Adrenal gland (tissue), 9 donors: ENCODE measurements at regions not wholly inside any gene's neighbourhood (a gene's known extent, or its start where the extent isn't known, plus 50 kb on each side); places are given as distances from the start of the nearest gene placed in this dataset.

Source experiments
- DNase-seq, 7 donors: peaks; one replicate each; pipeline ENCODE4 v3.0.0-alpha.2; 2019 to 2020
- H3K27ac ChIP-seq, 5 donors: fragments of 200-600 bp; sonication (generic) in 4 of 5; 1 replicate in 3 of 5; 2 replicates in 2 of 5; pipeline versions ENCODE4 v1.5.1 to v1.8.0; 2016 to 2020; ENCODE audit warnings: mild to moderate bottlenecking in 1 of 5
- H3K27me3 ChIP-seq: fragments of 200-600 bp; 2 replicates; pipeline ENCODE4 v1.8.0; 2021
- H3K36me3 ChIP-seq, 2 donors: fragments of 200-600 bp; replicated peaks in 1 of 2; 1 replicate in 1 of 2; 2 replicates in 1 of 2; pipeline versions ENCODE4 v1.5.1 to v1.8.0; 2018 to 2022
- H3K4me1 ChIP-seq, 2 donors: fragments of 200-600 bp; replicated peaks in 1 of 2; 1 replicate in 1 of 2; 2 replicates in 1 of 2; pipeline versions ENCODE4 v1.5.1 to v1.8.0; 2018 to 2021
- H3K4me3 ChIP-seq, 4 donors: fragments of 200-600 bp; sonication (generic) in 3 of 4; one replicate each; pipeline ENCODE4 v1.5.1; 2016 to 2018
- H3K9me3 ChIP-seq, 3 donors: fragments of 200-600 bp; sonication (generic) in 1 of 3; replicated peaks in 1 of 3; 1 replicate in 2 of 3; 2 replicates in 1 of 3; pipeline versions ENCODE4 v1.5.1 to v1.8.0; 2016 to 2021
- POLR2A ChIP-seq, 2 donors: fragments of 450-650 bp; IDR thresholded peaks; one replicate each; pipeline ENCODE4 v1.6.1; 2017; ENCODE audit warnings: antibody characterized with exemption in 2 of 2, mild to moderate bottlenecking in 2 of 2, moderate library complexity in 1 of 2
- WGBS, 4 donors: extraction: QIAGEN DNeasy Blood & Tissue Kit in 2 of 4; methylation state at CpG; one replicate each; pipeline versions ENCODE4 v1.1.5 to v1.1.7; 2013 to 2017; 5-methylcytosine and 5-hydroxymethylcytosine counted together
- intact Hi-C, 2 donors: fragments of 100-400 bp; cut with DNase I; formaldehyde crosslinking; loops; one replicate each; pipeline versions ENCODE4 v1.14.1 to v1.15.0; 2022 to 2023
- TF ChIP-seq, protein P1 (sequence below), 6 experiments: fragments of 450-650 bp in 4 of 6; fragments of 200-600 bp in 2 of 6; sonication (generic) in 1 of 6; IDR thresholded peaks; 1 replicate in 5 of 6; 2 replicates in 1 of 6; pipeline versions ENCODE4 v1.5.1 to v1.8.0; 2016 to 2021; ENCODE audit warnings: antibody characterized with exemption in 6 of 6, mild to moderate bottlenecking in 2 of 6, moderate library complexity in 1 of 6
- donor health status: healthy with polysubstance abuse.
- donor health status: Bipolar disorder and iron deficiency.
- donor health status: DM: yes; HTN: yes; CAD: no.
- donor health status: DM: no; HTN: no; CAD: no.
- donor health status: DM: no; HTN: no; CAD: no.

DNA sequence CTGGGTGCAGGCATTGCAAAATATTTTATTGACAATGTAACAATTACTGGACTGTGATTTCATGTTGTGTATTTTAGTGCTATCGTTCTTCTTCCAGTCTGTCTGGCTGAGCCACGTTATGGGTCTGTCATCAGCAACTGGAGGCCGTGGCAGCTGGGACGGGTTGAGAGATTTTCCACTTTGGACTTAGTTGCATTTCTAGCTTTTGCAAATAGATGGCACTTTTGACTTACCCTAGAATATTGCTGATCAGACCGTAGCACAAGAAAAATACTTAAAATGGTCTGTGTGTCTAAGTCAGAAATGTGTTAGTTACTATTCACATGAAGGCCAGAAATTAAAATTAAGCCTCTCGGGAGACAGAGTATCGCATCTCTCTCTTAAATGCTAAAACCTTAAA, 211.1 kb downstream of the TEX29 start:
- WGBS, 4 donors, result 32 to 42% (median 35%) methylated on average over 7 of the region's 7 CpGs
- Histone ChIP-seq H3K4me1 (no peaks in the 10 kb centered on the region), H3K27me3 (peaks cover 44% of the 10 kb centered on the region), H3K4me3 (no peak overlapping the region), H3K9me3 (no peaks in the 10 kb centered on the region), H3K27ac (no peak overlapping the region), H3K36me3 (no peaks in the 10 kb centered on the region)
- intact Hi-C loops, result no loop called here
- no peak for DNase-seq
- TF ChIP-seq POLR2A (IDR thresholded peaks at IDR 0.05), result no peak
- TF ChIP-seq, protein P1, sequence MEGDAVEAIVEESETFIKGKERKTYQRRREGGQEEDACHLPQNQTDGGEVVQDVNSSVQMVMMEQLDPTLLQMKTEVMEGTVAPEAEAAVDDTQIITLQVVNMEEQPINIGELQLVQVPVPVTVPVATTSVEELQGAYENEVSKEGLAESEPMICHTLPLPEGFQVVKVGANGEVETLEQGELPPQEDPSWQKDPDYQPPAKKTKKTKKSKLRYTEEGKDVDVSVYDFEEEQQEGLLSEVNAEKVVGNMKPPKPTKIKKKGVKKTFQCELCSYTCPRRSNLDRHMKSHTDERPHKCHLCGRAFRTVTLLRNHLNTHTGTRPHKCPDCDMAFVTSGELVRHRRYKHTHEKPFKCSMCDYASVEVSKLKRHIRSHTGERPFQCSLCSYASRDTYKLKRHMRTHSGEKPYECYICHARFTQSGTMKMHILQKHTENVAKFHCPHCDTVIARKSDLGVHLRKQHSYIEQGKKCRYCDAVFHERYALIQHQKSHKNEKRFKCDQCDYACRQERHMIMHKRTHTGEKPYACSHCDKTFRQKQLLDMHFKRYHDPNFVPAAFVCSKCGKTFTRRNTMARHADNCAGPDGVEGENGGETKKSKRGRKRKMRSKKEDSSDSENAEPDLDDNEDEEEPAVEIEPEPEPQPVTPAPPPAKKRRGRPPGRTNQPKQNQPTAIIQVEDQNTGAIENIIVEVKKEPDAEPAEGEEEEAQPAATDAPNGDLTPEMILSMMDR (IDR thresholded peaks at IDR 0.05), result no peak

DNA sequence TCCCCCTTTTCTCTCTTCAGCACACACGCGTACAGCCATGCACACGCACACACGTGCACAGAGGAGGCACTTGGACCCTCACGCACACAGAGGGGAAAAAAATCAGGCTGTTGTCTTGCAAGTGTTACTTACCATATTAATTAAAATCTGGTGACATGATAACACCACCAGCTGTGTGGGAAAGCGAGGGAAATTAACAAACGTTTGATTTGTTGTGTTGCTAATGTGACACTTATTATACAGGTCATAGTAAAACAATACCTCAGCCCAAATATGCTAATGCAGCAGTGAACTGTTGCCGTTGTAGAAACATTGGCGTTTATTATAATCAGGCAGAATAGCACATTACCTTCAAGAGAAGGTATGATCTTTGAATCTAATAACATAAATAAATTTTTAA, 211.7 kb downstream of the TEX29 start:
- Histone ChIP-seq H3K27ac (no peak overlapping the region), H3K27me3 (peaks cover 44% of the 10 kb centered on the region), H3K9me3 (no peaks in the 10 kb centered on the region), H3K36me3 (no peaks in the 10 kb centered on the region), H3K4me3 (no peak overlapping the region), H3K4me1 (no peaks in the 10 kb centered on the region)
- intact Hi-C loops, result no loop called here
- 41 to 60% (median 49%) methylated on average over 9 of the region's 9 CpGs for WGBS, 4 donors
- no peak for TF ChIP-seq POLR2A (IDR thresholded peaks at IDR 0.05)
- TF ChIP-seq, protein P1 (IDR thresholded peaks at IDR 0.05), result no peak
- no peak for DNase-seq

DNA sequence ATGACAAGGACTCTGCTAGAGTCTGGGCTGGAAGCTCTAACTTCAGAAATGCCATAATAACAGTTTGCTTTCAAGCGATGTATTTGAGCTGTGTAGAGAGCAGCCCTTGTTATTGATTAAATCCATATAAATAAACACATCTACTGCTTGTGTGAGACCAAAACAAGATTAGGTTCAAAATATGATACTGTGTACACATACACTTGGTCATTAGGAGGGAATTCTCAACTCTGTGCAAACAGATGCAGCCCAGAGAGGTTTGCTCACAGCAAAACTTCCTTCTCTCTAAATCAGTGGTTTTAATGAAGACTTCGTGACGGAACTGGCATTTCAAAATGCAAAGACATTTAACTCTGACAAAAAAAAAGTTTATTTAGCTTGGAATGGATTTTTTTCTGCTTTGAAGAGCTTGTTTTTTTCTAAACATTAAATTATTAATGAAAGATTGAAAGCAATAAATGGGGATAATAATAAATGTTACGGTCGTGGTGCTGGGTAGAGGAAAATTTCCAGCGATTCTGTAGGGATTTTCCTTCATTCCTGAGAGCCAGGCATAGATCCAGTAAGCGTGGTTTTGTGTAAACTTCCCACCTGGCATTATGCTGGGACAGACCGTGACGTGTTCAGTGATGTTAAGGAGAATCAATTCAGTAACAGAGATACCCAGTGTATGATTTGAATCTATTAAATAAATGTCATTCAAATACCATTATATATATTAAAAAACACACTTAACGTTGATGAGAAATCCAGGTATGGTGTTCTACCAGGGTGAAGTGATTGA, 213.7 kb downstream of the TEX29 start:
- H3K4me1 ChIP-seq, result no peaks in the 10 kb centered on the region
- no peaks in the 10 kb centered on the region for H3K9me3 ChIP-seq
- no peak for TF ChIP-seq POLR2A (IDR thresholded peaks at IDR 0.05)
- TF ChIP-seq, protein P1 (IDR thresholded peaks at IDR 0.05), result no peak
- no peak overlapping the region for H3K4me3 ChIP-seq
- no peaks in the 10 kb centered on the region for H3K36me3 ChIP-seq
- peaks cover 47% of the 10 kb centered on the region for H3K27me3 ChIP-seq
- no peak for DNase-seq
- no peak overlapping the region for H3K27ac ChIP-seq
- intact Hi-C loops, result no loop called here
- WGBS, 4 donors, result 35 to 56% (median 46%) methylated on average over 10 of the region's 10 CpGs

DNA sequence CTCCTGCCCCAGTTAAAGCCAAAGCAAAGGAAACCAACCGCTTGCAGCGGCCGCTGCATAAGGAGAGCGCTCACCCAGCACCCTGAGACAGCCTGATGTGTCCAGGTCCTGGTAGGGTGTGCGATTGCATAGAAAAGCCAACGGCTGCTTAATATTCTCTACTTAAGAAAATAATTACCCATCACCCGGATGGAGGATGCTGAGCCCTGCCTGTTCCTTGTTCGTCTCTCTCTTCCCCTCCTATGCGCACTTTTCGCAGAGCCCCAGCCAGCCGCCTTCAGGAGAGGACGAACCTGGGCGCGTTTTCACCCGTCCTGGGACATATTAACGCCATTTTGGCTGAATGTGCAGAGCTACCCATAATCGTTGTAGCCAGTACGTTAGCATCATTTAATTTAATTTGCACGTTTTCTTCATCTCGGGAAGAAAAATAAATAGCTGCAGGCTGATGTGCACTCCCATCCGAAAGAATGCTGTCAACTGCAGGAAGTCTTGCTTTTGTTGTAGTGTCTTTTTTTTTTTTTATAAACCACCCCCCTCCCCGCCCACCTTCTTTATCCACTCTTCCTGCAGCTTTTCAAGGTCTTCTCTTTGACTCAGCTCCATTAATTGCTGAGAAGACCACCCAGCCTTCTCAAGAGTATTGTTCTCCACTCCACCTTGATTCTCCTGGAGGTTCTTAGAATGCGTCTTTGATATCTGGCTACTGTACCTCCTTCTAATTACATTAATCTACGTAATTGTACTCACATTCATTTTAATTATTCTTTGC, 214.5 kb downstream of the TEX29 start:
- no peaks in the 10 kb centered on the region for H3K9me3 ChIP-seq
- intact Hi-C loops, result no loop called here
- H3K4me1 ChIP-seq, result no peaks in the 10 kb centered on the region
- peaks cover 48% of the 10 kb centered on the region for H3K27me3 ChIP-seq
- WGBS, 4 donors, result 7 to 15% (median 10%) methylated on average over 24 of the region's 24 CpGs
- no peaks in the 10 kb centered on the region for H3K36me3 ChIP-seq
- no peak overlapping the region for H3K27ac ChIP-seq
- H3K4me3 ChIP-seq, result no peak overlapping the region
- DNase-seq, result no peak
- TF ChIP-seq, protein P1 (IDR thresholded peaks at IDR 0.05), result no peak
- TF ChIP-seq POLR2A (IDR thresholded peaks at IDR 0.05), result no peak
